ENCODE measurements at regions not wholly inside any gene's neighbourhood (a gene's known extent, or its start where the extent isn't known, plus 50 kb on each side); places are given as distances from the start of the nearest gene placed in this dataset.

DNA sequence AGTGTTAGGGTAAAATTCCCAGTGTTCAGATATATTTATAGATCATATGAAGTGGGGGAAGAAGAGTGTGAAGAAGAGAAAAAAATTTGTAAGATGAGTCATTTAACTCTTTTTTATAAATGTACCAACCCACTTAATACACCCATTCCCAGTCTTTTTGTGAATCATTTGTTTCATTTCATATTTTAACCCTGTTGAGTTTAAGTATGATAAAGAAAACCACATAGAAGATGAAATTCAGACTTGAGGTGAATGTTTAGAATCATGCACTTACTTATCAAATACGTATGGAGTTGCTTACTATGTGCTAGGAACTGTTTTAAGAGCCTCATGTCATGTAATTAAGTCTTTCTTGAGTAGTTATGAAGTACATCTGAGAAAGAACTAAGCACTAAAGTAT is 56.6 kb upstream of the DAPP1 start:
- dilution Hi-C loops (cut with MboI; ENCODE audit: extremely low pct_ligation_motif_present, low sequenced_read_pairs): no loop called here
- Histone ChIP-seq H3K36me3 (ENCODE audit: control insufficient read depth in 2 of 2, extremely low read depth in 1 of 2, insufficient read depth in 2 of 2, low read length in 2 of 2) (no peaks in the 10 kb centered on the region), H3K9ac (ENCODE audit: control insufficient read depth, extremely low read depth, insufficient read depth, low read length) (no peak overlapping the region), H3K4me3 (ENCODE audit: control insufficient read depth in 2 of 3, extremely low read depth in 1 of 3, insufficient read depth in 2 of 3, low read depth in 1 of 3, low read length in 3 of 3) (no peak overlapping the region), H3K4me2 (ENCODE audit: control insufficient read depth, extremely low read depth, insufficient read depth, low read depth, low read length) (no peak overlapping the region), H4K20me1 (ENCODE audit: control insufficient read depth, extremely low read depth, insufficient read depth, low read length) (no peaks in the 10 kb centered on the region), H3K27me3 (ENCODE audit: control insufficient read depth, extremely low read depth, insufficient read depth, low read length) (no peaks in the 10 kb centered on the region), H3K9me1 (ENCODE audit: control insufficient read depth, extremely low read depth, insufficient read depth, low read length) (no peaks in the 10 kb centered on the region), H3K9me3 (ENCODE audit: control insufficient read depth, low read depth, low read length) (no peaks in the 10 kb centered on the region), H3K79me2 (ENCODE audit: control insufficient read depth, insufficient read depth, low read length) (no peaks in the 10 kb centered on the region), H3K4me1 (ENCODE audit: control insufficient read depth, extremely low read depth, insufficient read depth, low read length) (peaks cover 9% of the 10 kb centered on the region), H2AFZ (ENCODE audit: control insufficient read depth, low read length) (no peak overlapping the region), H3K27ac (ENCODE audit: control insufficient read depth, insufficient read depth, low read length) (no peak overlapping the region)
- TF ChIP-seq EZH2 (IDR thresholded peaks at IDR 0.05; ENCODE audit: low read length): no peak
- TF ChIP-seq, protein P1, sequence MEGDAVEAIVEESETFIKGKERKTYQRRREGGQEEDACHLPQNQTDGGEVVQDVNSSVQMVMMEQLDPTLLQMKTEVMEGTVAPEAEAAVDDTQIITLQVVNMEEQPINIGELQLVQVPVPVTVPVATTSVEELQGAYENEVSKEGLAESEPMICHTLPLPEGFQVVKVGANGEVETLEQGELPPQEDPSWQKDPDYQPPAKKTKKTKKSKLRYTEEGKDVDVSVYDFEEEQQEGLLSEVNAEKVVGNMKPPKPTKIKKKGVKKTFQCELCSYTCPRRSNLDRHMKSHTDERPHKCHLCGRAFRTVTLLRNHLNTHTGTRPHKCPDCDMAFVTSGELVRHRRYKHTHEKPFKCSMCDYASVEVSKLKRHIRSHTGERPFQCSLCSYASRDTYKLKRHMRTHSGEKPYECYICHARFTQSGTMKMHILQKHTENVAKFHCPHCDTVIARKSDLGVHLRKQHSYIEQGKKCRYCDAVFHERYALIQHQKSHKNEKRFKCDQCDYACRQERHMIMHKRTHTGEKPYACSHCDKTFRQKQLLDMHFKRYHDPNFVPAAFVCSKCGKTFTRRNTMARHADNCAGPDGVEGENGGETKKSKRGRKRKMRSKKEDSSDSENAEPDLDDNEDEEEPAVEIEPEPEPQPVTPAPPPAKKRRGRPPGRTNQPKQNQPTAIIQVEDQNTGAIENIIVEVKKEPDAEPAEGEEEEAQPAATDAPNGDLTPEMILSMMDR (optimal IDR thresholded peaks at IDR 0.05 in 1 of 3, IDR thresholded peaks at IDR 0.05 in 1 of 3, conservative IDR thresholded peaks at IDR 0.05 in 1 of 3; ENCODE audit: extremely low read depth in 1 of 3, insufficient read depth in 2 of 3, low read length in 3 of 3): no peak
- DNase-seq (ENCODE audit: low read depth, low spot score) (no peak), FAIRE-seq (no peak)

DNA sequence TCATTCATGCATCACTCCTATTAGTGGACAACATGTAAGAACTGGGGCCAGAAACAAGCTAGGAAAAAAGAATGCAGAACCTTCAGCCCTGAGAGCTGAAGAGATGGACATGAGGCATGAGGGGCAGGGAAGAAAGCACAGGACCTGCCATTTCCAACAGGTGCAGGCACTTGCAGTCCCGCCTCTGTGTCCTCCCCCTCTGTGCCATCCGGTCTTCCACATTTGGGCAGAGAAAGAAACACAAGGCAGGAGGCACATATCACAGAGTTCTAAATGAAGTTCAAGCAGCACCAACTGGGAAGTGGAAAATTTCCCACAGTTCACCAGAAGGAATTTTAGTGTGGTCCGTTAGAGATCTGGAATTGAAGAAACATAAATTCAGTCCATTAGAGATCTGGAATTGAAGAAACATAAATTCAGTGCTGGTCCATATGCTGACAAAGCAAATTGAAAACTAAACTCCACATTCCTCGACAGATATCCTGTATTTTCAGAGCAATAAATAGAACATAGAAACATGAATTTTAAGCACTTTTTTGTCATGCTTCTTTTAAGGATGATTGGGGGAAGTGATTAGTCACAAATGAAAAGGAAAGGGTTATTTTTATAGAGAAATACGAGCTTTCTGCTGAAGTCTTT is 57.2 kb upstream of the DAPP1 start:
- FAIRE-seq: no peak

More for the DNA sequence above, 57.2 kb upstream of the DAPP1 start:
- dilution Hi-C loops (cut with MboI; ENCODE audit: extremely low pct_ligation_motif_present, low sequenced_read_pairs): no loop called here
- Histone ChIP-seq H3K36me3 (ENCODE audit: control insufficient read depth in 2 of 2, extremely low read depth in 1 of 2, insufficient read depth in 2 of 2, low read length in 2 of 2) (no peaks in the 10 kb centered on the region), H3K9ac (ENCODE audit: control insufficient read depth, extremely low read depth, insufficient read depth, low read length) (no peak overlapping the region), H4K20me1 (ENCODE audit: control insufficient read depth, extremely low read depth, insufficient read depth, low read length) (no peaks in the 10 kb centered on the region), H3K9me1 (ENCODE audit: control insufficient read depth, extremely low read depth, insufficient read depth, low read length) (no peaks in the 10 kb centered on the region), H2AFZ (ENCODE audit: control insufficient read depth, low read length) (no peak overlapping the region), H3K79me2 (ENCODE audit: control insufficient read depth, insufficient read depth, low read length) (no peaks in the 10 kb centered on the region), H3K4me3 (ENCODE audit: control insufficient read depth in 2 of 3, extremely low read depth in 1 of 3, insufficient read depth in 2 of 3, low read depth in 1 of 3, low read length in 3 of 3) (no peak overlapping the region), H3K9me3 (ENCODE audit: control insufficient read depth, low read depth, low read length) (no peaks in the 10 kb centered on the region), H3K4me2 (ENCODE audit: control insufficient read depth, extremely low read depth, insufficient read depth, low read depth, low read length) (no peak overlapping the region), H3K27me3 (ENCODE audit: control insufficient read depth, extremely low read depth, insufficient read depth, low read length) (no peaks in the 10 kb centered on the region), H3K27ac (ENCODE audit: control insufficient read depth, insufficient read depth, low read length) (no peak overlapping the region), H3K4me1 (ENCODE audit: control insufficient read depth, extremely low read depth, insufficient read depth, low read length) (peaks cover 8% of the 10 kb centered on the region)
- no peak for DNase-seq (ENCODE audit: low read depth, low spot score)
- TF ChIP-seq, protein P1 (optimal IDR thresholded peaks at IDR 0.05 in 1 of 3, IDR thresholded peaks at IDR 0.05 in 1 of 3, conservative IDR thresholded peaks at IDR 0.05 in 1 of 3; ENCODE audit: extremely low read depth in 1 of 3, insufficient read depth in 2 of 3, low read length in 3 of 3): no peak
- no peak for TF ChIP-seq EZH2 (IDR thresholded peaks at IDR 0.05; ENCODE audit: low read length)
